ENCODE measurements at regions not wholly inside any gene's neighbourhood (a gene's known extent, or its start where the extent isn't known, plus 50 kb on each side); places are given as distances from the start of the nearest gene placed in this dataset.
A peak's percentile ranks its signal among the peaks of the same experiment; 100 is the strongest.
"Not testable (repeated sequence)": the region's sequence is repeated elsewhere in the genome, so short reads cannot be mapped to it uniquely, and the experiment has no call there.

DNA sequence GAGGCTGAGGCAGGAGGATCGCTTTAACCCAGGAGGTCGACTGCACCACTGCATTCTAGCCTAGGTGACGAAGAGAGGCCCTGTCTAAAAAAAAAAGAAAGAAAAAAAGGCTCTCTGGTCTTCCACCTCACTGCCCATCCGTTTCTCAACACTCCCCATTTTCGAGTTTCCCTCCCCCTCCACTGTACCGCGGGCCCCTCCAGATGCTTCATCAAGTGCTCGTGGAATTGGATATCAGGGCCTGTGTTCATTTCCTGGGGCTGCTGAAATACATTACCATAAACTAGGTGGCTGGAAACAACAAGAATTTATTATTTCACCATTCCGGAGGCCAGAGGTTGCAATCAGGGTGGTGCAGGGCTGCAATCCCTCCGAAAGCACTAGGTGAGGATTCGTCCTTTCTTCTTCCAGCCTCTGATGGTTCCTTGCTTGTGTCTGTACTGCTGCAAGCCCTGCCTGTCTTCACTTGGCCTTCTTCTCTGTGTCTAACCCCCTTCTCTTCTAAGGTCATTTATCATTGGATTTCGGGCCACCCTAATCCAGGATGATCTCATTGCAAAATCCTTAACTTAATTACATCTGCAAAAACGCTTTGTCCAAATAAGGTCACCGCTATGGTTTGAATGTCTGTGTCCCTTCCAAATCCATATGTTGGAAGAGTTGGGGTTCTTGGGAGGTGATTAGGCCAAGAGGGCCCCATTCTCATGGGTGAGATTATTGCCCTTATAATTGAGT, 135.1 kb downstream of the CRLF3 start:
- DNase-seq = not testable (repeated sequence)

- peak in 5 of 58 donors; percentile 7 to 42 (median 17) for DNase-seq
Measured at GRCh38 chr17:30686538-30687479, 137.7 kb downstream of the CRLF3 start.

- DNase-seq = not testable (repeated sequence)
Measured at GRCh38 chr17:30682280-30682679, 142.2 kb downstream of the CRLF3 start.

- not testable (repeated sequence) for DNase-seq
Measured at GRCh38 chr17:30680681-30681080, 143.8 kb downstream of the CRLF3 start.

DNA sequence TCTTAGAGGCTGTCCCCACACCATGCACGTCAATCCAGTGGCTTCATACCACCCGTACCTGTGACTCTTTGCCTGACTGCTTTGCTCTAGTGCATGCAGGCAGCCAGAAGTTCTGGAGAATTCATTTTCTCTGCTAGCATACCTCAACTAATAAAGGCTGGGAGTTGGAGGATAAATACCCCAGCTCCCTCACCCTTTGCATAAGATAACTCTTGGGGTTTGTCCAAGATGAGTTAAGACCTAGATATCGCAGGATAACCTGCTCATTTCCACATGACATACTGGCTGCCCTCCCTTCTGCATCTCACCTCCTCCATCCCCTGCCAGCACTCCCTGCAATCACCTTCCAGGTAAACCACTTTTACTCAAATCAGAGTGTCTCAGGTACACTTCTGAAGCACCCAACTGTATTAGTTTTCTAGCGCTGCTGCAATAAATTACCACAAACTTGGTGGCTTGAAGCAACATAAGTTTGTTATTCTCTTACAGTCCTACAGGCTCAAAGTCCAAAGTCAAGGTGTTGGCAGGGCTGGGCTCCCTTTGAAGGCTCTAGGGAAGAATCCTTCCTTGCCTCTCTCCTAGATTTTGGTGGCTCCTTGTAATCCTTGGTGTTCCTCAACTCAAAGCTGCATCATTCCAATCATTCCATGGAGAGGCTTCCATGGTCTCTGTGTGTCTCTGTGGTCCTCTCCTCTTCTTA, 146.8 kb downstream of the CRLF3 start:
- no peak for DNase-seq

GRCh38 chr17:30675777-30676492, 148.6 kb downstream of the CRLF3 start:
- not testable (repeated sequence) for DNase-seq

- peak in 1 of 58 donors; percentile 10 for DNase-seq
Measured at GRCh38 chr17:30669217-30669649, 155.3 kb downstream of the CRLF3 start.

DNA sequence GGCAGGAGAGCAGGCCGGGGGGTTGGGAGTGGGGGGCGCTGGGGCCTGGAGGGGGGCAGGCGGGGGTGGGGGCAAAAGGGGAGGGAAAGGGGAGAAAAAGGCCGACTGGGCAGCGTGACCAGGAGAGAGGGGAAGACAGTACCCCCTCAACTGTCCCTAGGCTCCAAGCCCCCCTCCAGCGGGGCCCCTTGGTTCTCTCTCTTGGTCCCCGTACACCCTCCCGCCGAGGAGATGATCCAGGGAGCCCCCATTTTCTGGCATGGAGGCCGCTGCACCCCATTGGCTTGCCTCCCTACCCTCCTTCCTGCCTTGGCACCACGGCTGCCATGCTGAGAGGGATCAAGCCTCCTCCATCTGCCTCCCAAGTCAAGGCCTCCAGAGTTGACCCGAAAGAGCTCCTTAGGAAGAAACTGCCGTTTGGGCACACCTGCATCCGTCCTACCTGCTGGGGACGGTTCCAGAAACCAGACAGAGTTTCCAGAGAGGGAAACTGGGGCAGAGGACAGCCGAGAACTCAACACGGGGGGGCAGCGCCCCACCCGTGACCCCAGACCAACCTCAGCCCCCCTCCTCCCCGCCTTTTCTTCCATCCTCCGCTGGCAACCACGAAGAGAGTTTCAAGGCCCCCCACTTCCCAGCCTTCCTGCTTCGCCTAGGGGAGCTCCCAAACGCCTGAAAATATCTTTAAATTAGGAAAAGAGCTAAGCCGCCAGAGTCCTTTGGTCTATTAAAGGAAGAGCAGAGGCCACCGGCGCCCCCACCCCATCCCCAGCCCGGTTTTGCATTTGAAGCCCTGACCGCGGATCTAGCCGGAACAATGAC, 155.9 kb downstream of the CRLF3 start:
- DNase-seq = peak in 2 of 58 donors; percentile 3 to 13

GRCh38 chr17:30667657-30668359, 156.7 kb downstream of the CRLF3 start:
- peak in 45 of 58 donors; percentile 16 to 91 (median 55) for DNase-seq

GRCh38 chr17:30666838-30667656, 157.4 kb downstream of the CRLF3 start:
- peak in 6 of 58 donors; percentile 3 to 30 (median 12) for DNase-seq

DNA sequence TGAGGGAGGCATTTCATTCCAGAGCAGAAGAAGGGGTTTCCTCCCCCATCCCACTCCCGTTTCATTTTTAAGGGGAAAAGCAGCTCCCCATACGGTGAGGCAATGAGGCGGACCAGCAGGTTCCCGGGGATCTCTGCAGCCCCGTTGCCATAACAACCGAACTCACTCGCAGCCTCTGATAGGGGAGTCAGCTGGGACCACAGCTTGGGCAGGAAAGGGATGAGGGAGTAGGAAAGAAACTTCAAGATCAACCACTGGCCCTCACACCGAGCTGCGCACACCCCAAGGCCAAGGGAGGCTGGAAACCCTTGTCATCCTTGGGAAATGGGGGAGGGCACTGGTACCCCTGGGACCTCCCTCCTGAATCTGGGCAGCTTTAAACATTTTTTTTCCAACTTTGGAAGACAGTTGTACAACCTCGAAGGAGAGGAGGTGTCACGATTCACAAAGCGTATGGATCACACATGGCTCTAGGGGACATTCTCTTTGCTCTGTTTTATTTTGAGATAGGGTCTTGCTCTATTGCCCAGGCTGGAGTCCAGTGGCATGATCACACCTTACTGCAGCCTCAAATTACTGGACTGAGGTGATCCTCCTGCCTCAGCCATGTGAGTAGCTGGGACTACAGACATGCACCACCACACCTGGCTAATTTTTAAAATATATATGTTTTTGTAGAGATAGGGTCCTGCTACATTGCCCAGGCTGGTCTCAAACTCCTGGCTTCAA, 160.6 kb downstream of the CRLF3 start:
- DNase-seq = peak in 8 of 58 donors; percentile 1 to 32 (median 7)

GRCh38 chr17:30657148-30657547, 167.3 kb downstream of the CRLF3 start:
- DNase-seq = not testable (repeated sequence)

DNA sequence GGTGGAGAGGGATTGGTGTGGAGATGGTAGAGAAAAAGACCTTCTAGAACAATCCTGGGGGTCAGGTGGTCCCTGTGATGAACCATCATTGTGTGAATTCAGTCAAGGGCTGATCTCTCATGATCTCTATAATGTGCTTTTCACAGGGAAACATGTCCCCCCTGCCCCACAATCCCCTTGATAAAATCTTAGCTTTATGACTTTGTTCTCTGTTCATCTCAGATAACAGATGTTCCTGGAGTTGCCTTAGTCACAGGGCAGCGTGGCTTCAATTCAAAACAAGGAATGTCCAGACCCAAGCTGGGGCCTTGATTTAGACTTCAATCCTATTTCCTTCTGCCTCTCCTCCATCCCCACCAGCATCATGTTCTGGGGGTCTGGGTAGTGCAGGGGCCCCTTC, 171.5 kb downstream of the CRLF3 start:
- DNase-seq = not testable (repeated sequence)

DNA sequence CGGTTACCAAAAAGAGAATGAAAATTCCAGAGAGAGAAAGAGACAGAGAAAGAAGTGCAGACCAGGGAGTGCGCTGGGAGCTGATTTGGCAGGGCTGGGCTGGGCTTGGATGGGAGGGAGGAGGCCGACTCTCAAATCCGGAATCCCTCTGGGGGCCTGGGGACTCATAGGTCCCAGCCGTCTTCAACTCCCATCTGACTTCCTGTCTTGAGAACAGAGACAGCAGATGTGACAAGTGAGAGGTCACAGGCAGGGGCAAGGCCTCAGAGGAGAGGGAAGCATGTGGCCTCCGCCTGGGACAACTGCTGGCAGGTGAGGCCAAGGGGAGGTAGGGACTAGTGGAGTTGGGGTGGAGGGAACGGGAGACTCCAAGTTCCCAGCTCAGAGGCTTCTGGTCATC, 172.9 kb downstream of the GOSR1 start:
- DNase-seq = not testable (repeated sequence)

DNA sequence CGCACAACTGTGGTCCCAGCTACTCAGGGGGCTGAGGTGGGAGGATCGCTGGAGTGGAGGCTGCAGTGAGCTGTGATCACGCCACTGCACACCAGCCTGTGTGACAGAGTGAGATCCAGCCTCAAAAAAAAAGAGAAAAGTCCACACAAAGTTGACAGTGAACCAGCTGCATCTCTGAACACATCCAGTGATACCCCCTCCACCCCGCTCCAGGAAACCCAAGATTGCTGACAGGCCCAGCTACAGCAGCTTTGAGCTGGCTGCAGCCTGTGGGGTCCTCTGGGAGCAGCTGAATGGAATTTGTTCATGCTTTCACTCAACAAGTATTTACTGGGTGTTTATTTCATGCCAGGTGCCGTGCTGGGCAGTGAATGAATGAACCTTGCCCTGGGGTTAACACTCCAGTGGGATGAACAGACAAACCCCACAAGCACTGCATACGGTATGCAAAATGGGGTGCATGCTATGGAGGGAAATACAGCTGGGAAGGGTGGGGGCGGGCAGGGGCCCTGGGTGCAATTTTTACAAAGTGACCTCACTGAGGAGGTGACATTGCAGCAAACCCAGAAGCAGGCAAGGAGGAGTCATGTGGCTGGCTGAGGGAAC, 170.9 kb downstream of the GOSR1 start:
- not testable (repeated sequence) for DNase-seq

GRCh38 chr17:30645875-30646274, 168.7 kb downstream of the GOSR1 start:
- DNase-seq = not testable (repeated sequence)

GRCh38 chr17:30644713-30645112, 167.5 kb downstream of the GOSR1 start:
- DNase-seq = not testable (repeated sequence)
